ENCODE measurements at regions not wholly inside any gene's neighbourhood (a gene's known extent, or its start where the extent isn't known, plus 50 kb on each side); places are given as distances from the start of the nearest gene placed in this dataset.
A peak's percentile ranks its signal among the peaks of the same experiment; 100 is the strongest.

DNA sequence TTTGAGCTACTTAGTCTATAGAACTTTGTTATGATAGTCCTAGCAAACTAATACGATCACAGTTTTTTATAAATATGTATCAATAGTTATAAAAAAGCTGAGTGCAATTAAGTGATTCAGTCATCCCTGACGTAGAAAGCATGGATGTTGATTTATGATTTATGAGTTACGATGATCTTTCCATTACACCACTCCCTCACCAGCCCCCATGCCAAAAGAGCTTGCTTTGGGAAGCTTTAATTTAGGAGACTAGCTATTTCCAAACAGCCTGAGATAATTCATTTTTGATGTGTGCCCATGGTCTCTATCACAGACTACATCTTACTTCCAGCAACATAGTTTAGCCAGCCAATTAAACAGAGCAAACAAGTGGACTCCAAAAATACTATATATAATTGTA, 256.8 kb downstream of the GABRG2 start:
- no peak for DNase-seq (ENCODE audit: low read depth, low spot score)

DNA sequence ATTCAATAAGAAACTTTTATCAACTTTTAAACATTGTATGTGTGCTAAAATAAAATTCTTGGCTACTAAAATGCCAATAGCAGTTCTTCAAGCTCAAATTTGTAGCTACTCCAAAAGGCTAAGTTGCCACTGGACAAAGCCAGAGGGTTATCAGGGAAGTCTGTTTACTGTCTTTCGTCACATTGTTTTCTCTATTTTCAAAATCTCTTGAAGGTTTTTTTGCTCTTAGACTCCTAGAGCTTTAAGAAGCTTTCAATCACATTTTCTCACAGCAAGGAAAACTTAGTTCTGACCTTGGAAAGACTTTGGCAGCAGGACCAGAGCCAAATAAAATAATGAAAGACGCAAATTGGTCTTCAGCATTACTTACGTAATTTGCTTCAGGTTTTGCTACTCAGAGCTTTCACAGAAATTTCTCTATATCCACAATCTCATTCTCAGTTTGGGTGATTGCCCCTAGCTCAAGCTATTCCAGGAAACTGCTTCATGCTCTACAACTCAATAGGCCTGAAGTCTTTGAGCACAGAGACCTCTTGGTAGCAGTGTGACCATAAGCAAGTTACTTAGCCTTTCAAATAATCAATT, 257.7 kb downstream of the GABRG2 start:
- no peak for DNase-seq (ENCODE audit: low read depth, low spot score)

DNA sequence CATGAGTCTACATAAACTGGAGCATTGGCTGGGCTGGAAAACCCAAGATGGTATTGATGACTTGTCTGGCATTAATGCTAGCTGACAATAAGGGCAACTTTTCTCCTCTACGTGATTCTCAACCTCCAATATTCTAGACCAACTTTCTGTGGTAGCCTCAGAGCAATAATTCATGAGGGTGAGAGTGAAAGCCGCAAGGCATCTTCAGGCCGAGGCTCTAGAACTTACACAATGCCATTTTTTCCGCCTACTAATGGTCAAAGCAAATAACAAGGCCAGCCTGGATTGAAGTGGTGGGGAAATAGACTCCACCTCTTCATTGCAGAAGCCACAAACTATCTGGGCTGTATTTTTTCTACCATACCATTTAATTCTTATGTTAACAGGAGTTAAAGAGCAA, 267.4 kb downstream of the GABRG2 start:
- DNase-seq (ENCODE audit: low read depth, low spot score) = no peak

DNA sequence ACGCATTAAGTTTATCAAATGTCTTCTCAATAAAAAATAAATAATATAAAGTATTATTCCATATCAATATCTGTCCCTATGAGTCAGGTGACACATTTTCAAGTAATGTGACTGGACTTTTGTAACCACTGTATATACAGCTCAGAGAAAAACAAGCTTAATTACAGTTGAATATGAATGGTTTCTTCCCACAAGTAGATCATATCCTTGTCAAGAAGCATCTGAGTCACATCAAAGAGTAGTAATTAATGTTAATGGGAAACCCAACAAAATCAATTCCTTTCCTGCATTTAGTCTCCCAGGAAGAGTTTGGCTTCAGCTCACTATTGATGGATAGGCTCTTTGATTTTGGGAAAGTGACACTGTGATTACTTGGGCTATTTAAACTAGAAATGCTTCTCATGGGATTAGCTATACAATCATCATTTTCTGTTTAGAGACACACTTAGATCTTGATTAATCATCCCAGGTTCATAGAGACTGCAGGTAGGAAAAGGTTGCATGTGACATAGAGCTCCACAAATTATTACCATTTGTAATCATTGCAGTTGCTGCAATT, 292.9 kb downstream of the GABRG2 start:
- no peak for DNase-seq (ENCODE audit: low read depth, low spot score)

DNA sequence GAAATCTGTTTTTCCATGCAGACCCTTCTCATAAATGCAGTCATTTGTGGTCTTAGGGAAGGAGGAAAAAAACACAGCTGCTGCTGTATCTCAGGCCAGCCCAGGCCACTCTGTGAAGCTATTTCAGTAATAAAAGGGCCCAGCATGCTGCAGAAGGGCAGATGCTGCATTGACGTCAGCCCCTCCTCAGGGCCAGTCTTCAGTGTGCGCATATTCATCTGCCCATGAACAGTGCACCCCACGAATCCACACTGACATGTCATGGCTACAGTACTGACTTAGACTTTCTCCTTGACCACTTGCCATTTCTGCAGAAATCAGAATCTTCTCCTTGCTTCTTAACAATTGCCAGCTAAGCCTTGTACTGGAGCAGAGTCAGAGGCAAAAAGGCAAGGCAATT, 304.7 kb downstream of the GABRG2 start:
- DNase-seq (ENCODE audit: low read depth, low spot score) = peak; percentile 21

DNA sequence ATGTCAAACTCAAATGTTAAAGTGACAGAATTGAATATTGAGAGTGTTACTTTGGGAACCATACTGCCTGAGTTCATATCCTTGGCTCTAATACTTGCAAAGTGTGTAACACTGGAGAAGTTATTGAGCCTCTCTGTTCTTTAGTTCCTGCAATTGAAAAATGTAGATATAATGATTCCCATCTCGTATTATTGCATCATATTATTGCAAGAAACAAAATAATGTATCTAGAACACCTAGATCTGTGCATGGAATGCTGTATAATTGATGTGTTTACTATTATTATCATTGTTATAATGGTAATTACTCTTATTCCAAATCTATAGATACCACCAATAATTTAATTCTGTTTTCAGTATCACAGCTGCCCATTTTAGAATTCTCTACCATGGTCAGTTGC, 310.3 kb downstream of the GABRG2 start:
- DNase-seq (ENCODE audit: low read depth, low spot score) = no peak

DNA sequence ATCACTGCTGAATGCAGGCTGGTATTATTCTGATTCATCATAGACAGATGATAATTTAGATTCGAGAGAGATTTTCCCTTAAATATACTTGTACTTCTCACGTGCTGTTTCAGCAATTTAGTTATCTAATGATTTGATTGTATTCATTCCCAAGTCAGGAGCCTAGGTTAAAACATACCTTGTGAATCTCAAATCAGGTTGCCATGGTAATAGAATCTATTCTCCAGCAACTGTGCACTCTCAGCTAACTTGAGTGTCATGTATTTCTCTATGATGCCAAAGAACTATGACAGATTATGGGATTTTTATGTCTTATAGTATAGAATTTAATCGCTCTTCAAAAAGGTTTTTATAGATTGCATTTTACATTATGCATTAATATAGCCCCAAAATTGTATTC, 315.3 kb downstream of the GABRG2 start:
- no peak for DNase-seq (ENCODE audit: low read depth, low spot score)

DNA sequence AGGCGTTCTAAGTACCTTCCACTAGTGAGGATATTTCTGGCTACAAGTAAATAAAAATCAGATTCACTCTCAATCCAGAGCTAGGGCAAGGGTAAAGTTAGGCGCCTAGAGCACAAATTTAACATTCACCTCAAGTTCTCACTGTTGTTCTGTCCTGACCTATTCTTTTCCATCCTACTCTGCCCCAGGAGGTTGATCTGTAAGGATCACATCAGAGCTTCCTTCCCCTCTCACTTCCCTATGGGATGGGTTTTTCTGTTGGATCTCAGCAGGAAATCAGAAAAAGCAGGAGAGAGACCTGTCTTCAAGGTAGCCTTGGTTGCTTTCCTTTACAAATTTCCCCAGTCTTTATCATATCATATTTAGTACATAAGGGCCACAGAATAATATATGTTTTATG, 316.7 kb downstream of the GABRG2 start:
- DNase-seq (ENCODE audit: low read depth, low spot score) = no peak

DNA sequence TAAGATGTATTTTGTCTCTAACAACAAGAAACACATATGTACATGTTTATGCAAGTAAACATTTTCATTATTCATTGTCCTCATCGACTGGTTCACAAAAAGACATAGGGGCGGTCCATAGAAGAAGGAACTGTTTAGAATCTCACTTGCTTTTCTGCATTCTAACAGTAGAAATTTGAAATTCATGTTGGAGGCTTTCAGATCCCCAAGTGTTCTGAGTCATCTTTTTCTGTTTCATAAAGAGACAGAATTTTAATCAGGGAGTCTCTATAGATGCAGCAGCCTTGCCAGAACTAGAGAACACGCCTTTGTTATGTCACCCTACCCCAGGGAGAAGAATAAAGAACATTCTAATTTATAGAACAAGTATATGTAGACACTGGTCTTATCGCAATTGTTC, 324.3 kb downstream of the GABRG2 start:
- no peak for DNase-seq (ENCODE audit: low read depth, low spot score)

DNA sequence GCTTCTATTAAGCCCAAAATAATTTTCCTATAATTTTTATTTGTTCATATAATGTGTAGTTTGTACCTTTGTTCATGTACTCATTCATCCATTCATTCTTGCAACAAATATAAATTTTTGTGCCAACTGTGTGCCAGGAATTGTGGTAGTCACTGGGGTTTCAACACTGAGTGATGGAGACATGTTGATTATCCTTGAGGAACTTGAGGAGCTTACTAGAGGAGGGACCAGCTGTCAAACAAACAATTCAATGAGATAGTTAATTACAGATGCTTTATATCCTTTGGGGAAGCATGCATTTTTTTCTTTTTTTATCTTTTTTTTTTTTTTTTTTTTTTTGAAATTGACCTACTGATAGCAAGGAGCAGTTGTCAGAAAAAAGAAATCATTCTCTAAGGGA, 324.8 kb downstream of the GABRG2 start:
- no peak for DNase-seq (ENCODE audit: low read depth, low spot score)

DNA sequence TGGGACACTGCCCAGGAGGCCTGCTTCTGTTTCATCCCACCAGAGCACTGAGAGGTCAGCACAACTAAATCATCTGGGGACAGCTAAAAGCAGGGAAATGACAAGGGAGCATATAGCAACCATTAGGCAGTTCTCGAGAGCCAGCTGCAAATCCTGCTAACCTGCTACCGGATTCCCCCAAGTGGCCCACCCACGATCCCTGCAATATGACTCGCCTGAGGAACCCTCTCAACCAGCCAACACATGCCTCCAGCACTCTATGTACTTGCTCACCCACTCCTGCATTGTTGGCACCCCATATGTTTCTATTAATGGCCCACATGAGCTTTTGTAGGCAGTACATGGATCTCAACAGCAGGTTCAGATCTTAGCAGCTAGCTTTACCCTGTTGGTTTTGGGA, 326.0 kb downstream of the GABRG2 start:
- DNase-seq (ENCODE audit: low read depth, low spot score) = no peak

DNA sequence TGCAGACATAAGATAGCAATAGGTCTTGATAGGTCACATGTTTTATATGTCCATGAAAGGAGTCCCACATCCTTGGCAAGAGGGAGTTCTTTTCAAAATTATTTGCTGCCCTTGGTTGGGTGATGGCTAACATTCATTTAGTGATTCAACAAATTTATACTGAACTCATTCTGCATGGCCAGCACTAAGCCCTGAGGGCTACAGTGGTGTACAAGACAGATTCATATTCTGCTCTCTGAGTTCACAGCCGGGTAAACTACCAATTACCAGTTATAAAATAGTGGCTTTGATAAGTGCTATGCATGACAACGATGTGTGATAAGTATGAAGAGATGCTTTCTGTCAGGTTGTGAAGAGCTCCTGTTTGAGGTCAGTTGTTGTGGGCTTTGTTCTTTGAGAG, 340.0 kb downstream of the GABRG2 start:
- DNase-seq (ENCODE audit: low read depth, low spot score) = no peak

DNA sequence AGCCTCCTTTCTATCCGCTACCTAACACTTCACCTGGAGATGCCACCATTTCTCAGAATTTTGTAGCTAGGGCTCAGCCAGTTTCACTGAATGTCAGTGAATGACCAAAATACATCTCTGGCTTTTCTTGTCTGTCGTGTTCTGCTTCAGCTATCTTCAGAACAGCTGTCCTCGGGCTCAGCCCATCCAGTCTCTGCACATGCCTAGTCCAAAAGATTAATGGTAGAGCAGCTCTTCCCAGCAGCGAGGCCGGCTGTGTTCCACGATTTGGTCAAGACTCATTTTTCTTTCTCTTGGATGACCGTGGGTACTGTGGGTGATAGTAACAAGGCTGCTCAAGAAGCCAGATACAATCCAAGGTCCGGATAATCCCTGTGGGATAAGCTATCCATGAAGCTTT, 342.8 kb downstream of the GABRG2 start:
- no peak for DNase-seq (ENCODE audit: low read depth, low spot score)

DNA sequence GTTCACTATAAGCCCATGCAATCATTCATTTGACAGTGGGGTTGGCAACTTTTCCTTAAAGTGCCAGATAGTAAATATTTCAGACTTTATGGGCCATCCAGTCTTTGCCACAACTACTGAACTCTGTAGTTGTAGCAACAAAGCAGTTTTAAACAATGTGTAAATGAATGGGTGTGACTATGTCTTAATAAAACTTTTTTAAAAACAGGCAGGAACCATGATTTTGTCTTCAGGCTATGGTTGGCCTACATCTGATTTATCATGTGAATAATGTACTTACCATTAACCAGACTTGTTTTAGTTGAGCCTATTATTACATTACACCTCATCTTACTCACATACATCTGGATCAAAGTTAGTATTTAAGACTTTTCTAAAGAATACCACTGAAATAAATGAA, 361.6 kb downstream of the GABRG2 start:
- DNase-seq (ENCODE audit: low read depth, low spot score) = no peak

DNA sequence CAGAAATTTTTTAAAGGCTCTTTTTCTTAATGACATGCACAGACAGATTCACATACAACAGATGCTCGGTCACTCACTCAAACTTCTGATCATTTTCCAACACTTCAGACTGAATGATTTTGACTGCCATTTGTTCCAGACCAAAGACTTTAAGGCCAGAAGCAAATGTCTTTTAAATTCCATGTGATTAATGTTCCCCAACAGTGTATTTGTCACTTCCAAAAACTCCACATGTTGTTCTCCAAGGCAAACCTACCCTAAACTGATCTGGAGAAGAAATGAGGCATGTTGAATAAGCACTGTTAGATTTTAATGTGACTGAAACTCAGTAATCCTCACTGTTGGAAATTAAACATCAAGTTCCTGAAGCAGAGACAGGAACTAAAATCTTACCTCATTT, 366.7 kb downstream of the GABRG2 start:
- no peak for DNase-seq (ENCODE audit: low read depth, low spot score)

DNA sequence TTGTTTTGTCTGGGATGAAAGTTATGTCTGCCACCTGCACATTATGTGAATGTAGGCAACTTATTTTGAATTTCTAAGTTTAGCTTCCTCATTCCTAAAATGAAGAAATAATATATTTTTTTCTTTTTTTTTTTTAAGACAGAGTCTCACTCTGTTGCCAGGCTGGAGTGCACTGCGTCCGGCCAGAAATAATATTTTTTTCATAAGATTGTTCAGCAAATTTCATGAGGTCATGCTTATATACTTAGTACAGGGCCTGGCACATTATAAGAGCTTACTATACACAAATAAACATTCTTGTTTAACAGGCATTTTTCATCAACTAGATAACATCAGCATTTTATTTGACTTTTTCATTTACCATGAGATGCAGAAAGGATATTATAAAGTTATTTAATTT, 368.5 kb downstream of the GABRG2 start:
- DNase-seq (ENCODE audit: low read depth, low spot score) = no peak

DNA sequence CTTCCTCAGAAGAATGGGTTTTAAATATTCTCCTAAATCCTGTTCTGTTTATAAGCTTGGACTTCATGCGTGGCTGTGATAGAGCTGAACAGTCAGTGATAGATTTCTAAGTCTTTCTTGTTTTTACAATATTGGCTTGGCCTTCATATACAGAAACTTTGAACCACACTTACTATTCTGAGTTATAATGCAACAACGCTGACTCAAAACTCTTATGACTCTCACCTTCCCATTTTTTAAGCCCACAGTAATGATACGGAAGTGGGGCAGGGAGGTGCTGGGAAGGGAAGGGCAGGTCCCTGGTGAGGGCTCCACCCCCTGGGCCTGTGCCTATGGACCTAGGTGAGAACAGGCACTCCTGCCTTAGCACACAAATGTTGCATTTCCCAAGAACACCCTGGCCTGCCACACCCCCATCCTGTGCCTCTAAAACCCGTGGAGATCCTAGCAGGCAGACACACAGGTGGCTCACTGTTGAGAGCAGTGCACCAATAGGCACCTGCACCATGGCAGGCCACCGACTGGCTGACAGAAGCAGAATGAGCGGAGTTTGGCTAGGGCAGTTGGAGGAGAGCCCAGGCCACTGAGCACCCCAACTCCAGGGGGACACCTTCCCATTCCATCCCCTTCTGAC, 376.7 kb downstream of the GABRG2 start:
- no peak for DNase-seq (ENCODE audit: low read depth, low spot score)

DNA sequence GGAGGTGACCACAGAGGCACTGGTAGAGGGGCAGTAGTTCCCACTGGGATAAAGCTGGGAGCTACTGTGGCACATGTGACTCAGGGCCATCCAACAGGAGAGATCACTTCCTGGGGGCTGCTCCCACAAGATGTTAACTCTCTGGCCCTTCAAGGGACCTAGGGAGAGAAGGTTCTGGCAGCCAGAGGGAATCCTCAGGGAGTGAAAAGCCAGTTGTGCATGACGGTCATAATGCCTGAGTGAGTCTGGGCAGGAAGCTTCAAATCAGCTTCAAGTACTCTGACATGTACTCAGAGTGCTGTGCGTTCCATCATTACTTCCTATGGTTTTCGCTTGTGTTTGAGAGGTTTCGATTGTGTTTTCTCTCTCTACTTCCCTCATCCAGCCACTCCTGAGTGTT, 388.5 kb downstream of the GABRG2 start:
- DNase-seq (ENCODE audit: low read depth, low spot score) = no peak

DNA sequence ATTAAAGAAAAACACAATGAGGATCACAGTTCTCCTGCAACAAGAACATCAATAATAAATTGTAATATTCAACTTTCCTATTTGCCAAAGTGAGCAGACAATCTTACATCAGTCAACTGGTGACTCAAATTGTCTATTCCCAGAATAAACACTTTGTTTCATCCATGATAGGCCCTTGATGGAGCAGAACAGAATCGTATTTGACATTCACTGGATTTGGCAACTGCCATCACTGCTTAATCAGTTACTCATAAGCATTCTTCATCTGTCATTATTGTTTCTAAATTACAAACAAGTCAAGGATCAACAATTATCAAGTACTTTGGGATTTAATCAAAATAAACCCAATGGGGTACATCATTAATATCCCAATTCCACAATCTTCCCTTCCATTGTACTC, 398.4 kb downstream of the GABRG2 start:
- no peak for DNase-seq (ENCODE audit: low read depth, low spot score)

DNA sequence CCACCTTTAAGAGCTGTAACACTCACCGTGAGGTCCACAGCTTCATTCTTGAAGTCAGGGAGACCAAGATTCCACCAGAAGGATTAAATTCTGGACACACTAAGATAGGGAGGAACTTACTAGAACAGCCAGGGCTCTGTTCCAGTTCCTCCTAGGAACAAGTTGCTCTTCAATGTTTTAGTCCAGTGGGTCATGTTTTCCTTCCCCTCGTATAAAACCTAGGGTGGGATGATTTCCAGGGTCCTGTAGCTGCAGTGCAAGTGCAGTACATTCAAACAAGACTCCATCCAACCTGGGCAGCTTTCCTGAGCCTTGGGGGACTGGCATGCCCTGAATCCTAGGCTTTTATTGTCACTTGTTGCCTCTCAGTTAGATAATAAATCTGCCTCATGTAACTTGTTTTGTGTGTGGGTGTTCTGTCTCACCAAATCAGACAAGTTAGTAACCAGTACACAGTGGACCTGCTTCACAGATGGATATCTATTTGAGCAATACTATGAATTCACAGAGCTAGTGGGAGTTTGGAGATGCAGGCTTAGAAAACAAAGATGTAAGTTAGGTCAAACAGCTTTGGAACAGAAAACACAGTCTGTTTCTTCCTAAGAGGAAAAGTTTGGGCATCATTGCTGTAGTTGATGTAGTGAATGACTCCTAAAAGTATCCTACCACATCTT, 405.6 kb downstream of the GABRG2 start:
- DNase-seq (ENCODE audit: low read depth, low spot score) = no peak

DNA sequence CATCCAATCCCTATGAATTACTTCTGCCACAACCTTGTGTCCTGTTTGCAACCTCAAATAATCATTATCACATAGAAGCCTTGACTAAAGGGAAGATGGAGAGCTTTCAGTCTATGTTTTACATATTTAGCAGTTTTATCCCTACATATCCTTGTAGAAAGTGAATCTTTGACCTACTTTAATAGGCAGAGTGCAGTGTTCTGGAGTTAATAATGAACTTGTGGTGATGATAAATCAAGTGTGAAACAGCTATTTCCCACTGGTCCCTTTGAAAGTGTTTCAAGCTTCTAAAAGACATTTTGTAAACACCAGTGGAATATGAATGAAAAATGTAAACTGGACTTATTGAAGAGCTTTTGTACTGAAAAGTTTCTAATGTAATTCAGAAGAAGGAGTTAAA, 406.7 kb downstream of the GABRG2 start:
- DNase-seq (ENCODE audit: low read depth, low spot score) = no peak

DNA sequence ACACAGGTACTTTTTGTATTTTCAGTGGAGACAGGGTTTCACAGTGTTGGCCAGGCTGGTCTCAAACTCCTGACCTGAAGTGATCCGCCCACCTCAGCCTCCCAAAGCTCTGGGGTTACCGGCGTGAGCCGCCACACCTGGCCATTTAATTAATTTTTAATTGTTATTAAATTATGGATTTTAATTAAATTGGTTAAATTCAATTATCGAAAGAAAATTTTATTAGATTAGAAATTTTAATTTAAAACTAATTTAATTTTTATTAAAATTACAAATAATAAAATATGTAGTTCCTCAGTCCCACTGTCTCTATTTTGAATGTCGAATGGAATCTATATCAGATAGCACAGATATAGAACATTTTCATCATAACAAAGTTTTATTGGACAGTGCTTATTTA, 416.5 kb downstream of the GABRG2 start:
- DNase-seq (ENCODE audit: low read depth, low spot score) = no peak

DNA sequence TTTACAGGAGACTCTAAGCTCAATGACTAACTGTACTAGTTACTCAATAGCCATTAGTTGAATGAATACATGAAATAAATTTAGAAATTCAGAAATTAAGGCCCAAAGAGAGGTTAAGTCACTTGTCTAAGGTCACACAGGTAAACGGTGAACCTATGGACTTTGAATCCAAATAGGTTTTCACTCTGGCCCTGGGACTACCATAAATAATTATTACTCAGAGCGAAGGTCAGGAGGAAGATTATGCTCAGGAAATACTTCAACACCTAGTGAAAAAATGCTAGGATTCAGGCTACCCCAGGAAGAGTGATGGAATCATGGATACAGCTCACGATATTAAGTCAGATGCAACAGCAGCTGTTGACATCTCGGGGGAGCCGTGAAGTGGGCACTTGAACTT, 417.4 kb downstream of the GABRG2 start:
- DNase-seq (ENCODE audit: low read depth, low spot score) = no peak
